GM12891 (cell line): ENCODE measurements at regions not wholly inside any gene's neighbourhood (a gene's known extent, or its start where the extent isn't known, plus 50 kb on each side); places are given as distances from the start of the nearest gene placed in this dataset.
"Not testable (repeated sequence)": the region's sequence is repeated elsewhere in the genome, so short reads cannot be mapped to it uniquely, and the experiment has no call there.

Source experiments
- DNase-seq: peaks from one replicate; pipeline ENCODE4 v3.0.0; 2011; ENCODE audit warnings: low spot score; ENCODE audit not compliant: insufficient read length
- FAIRE-seq: peaks from 2 replicates; lab custom pipeline; 2011; peaks lifted over from hg19 to GRCh38; lab: Jason Lieb, UNC
- PAX5 ChIP-seq: IDR thresholded peaks from 2 replicates; pipeline ENCODE4 v1.6.1; 2011; ENCODE audit warnings: low read length, moderate library complexity, mild to moderate bottlenecking; ENCODE audit not compliant: insufficient read depth, severe bottlenecking
- POLR2A ChIP-seq: IDR thresholded peaks from 2 replicates; pipeline ENCODE4 v1.6.1; 2011; ENCODE audit warnings: low read depth, low read length, control low read depth
- POLR2AphosphoS5 ChIP-seq: IDR thresholded peaks from 2 replicates; pipeline ENCODE4 v1.6.1; 2011; ENCODE audit warnings: low read depth, low read length, control low read depth
- POU2F2 ChIP-seq: IDR thresholded peaks from 2 replicates; pipeline ENCODE4 v1.6.1; 2011; ENCODE audit warnings: low read depth, mild to moderate bottlenecking, control low read depth, low read length, moderate library complexity
- SPI1 ChIP-seq: IDR thresholded peaks from 2 replicates; pipeline ENCODE4 v1.6.1; 2011; ENCODE audit warnings: low read depth, low read length, control low read depth
- TAF1 ChIP-seq: IDR thresholded peaks from 2 replicates; pipeline ENCODE4 v1.6.1; 2011; ENCODE audit warnings: low read depth, low read length, control low read depth

- FAIRE-seq (no peak), DNase-seq (no peak)
- TF ChIP-seq POU2F2 (no peak), POLR2AphosphoS5 (no peak), SPI1 (no peak), TAF1 (no peak), PAX5 (no peak), POLR2A (no peak)
These were observed 82.4 kb upstream of the MAGI3 start for GRCh38 chr1:113307771-113308445.

DNA sequence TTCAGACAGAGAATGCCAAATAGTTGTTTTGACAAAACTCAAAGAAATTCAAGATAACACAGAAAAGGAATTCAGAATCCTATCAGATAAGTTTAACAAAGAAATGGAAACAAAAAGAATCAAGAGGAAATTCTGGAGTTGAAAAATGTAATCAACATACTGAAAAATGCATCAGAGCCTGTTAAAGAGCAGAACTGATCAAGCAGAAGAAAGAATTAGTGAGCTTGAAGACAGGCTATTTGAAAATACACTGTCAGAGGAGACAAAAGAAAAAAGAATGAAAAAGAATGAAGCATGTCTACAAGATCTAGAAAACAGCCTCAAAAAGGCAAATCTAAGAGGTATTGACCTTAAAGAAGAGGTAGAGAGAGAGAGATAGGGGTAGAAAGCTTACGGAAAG, 77.7 kb upstream of the MAGI3 start:
- not testable (repeated sequence) for FAIRE-seq, DNase-seq

- DNase-seq (no peak), FAIRE-seq (no peak)
- TF ChIP-seq PAX5 (no peak), POLR2AphosphoS5 (no peak), TAF1 (no peak), POU2F2 (no peak), SPI1 (no peak), POLR2A (no peak)
These were observed 75.7 kb upstream of the MAGI3 start for GRCh38 chr1:113314600-113314999.

DNA sequence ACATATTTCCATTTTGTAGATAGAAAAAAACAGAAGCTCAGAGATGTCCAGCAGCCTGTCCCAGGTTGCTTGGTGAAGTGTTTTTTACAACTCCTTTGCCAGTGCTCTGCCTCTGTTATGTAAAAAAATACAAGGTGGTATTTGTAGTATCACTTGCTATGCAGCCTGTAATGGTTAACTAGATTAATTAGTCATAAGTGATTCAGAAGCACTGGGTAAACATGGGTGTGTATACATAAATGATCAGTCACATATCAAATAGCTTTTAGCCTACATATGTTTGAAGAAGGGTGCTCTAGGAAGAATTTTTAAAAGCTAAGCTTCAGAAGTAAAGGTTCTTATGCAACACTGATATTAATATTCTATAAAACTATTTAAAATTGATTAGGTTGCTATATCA, 70.0 kb upstream of the MAGI3 start:
- no peak for DNase-seq
- no peak for FAIRE-seq
- TF ChIP-seq POLR2A (no peak), POU2F2 (no peak), SPI1 (no peak), POLR2AphosphoS5 (no peak), TAF1 (no peak), PAX5 (no peak)

DNA sequence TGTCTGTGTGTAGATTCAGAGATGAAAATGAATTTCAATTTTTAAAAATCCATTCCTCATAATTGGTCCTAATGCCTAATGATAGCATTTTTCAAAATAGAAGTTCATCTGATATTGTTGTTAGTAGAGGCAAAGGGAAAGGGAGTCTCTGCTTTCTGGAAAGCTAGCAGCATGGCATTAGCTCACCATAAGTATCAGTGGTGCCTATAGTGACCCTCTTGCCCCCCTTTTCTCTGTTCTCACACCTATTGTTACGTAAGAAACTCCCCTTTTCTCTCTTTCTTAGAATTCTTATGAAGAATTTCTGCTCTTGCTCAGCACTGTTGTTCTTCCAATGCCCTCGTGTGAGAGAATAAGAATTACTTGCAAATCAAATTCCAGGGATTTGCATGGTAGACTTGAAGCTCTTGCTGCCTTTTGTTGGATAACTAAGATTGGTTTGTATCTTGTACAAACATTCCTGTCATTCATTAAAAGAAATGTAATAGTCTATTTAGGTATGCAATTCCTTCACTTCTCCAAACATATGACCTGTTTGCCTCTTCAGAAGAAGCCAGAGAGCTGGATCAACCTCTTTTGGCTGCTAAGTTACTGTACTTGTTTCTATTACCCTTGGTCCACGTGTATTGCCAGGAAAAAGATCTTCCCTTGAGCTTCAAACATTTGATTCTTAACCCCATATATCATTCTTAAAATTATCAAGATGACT, 69.2 kb upstream of the MAGI3 start:
- FAIRE-seq (no peak), DNase-seq (no peak)
- no peak for TF ChIP-seq TAF1
- no peak for TF ChIP-seq POU2F2

DNA sequence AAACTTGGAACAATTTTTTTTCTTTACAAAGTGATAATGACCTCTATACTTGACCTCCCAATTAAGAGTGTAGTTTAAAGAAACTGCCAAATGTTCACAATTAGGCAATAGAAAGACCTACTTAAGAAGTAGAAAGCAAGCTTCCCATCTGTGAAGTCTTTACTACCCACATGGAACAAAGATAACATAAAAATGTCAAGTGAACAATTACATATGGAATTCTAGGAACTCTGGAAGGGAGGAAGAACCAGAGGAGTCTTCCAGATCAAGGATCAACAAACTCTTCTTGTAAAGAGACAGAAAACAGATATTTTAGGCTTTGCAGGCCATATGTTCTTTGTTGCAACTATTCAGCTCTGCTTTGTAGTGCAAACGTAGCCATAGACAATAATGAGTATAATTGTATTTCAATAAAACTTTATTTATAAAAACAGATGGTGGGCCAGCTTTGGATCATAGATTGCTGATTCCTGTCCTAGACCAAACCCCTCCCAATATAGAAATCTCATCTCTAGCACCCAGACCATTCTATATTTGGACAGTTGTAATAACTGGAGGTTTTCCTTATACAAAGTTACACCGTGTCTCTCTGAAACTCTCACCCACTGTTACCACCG, 68.4 kb upstream of the MAGI3 start:
- DNase-seq (no peak), FAIRE-seq (no peak)
- TF ChIP-seq POLR2AphosphoS5, result no peak
- TF ChIP-seq PAX5, result no peak
- TF ChIP-seq POU2F2, result no peak
- no peak for TF ChIP-seq TAF1
- TF ChIP-seq POLR2A, result no peak
- no peak for TF ChIP-seq SPI1

DNA sequence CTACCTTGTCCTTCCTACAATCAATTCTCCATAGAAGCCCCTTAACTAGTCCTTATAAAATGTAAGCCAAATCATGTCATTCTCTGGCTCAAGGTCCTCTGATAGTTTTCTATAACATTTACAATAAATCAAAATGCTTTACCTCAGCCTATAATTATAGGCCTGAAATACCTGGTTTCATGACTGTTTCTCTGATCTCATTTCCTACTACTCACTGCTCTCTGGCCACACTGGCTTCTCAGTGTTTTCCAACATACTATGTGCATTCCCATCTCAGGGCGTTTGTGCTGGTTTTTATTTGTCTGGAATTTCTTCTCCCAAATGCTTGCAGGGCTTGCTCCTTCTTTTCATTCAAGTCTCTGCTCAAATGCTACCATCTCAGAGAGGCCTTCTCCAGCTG, 67.9 kb upstream of the MAGI3 start:
- FAIRE-seq (no peak), DNase-seq (no peak)
- TF ChIP-seq SPI1 (no peak), TAF1 (no peak), PAX5 (no peak), POLR2A (no peak), POLR2AphosphoS5 (no peak), POU2F2 (no peak)

DNA sequence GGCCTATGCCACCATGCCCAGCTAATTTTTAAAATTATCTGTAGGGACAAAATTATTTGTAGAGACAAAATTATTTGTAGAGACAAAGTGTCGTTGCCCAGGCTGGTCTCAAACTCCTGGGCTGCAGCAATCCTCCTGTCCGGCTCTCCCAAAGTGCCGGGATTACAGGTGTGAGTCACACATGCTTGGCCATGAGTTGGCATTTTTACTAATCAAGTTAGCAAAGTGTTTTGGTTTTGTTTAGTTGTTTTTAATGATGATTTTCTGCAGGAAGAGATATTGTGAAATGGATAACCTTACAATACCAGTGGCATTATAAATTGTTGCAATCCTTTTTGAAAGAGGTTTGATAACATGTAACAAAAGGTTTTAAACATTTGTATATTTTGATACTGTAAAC, 65.3 kb upstream of the MAGI3 start:
- no peak for TF ChIP-seq PAX5
- no peak for TF ChIP-seq POLR2A
- TF ChIP-seq TAF1, result no peak
- TF ChIP-seq SPI1, result no peak
- no peak for TF ChIP-seq POLR2AphosphoS5
- no peak for TF ChIP-seq POU2F2
- FAIRE-seq (no peak), DNase-seq (no peak)

- DNase-seq (no peak), FAIRE-seq (no peak)
- TF ChIP-seq TAF1, result no peak
- no peak for TF ChIP-seq PAX5
- TF ChIP-seq SPI1, result no peak
These were observed 63.3 kb upstream of the MAGI3 start for GRCh38 chr1:113326976-113327375.

DNA sequence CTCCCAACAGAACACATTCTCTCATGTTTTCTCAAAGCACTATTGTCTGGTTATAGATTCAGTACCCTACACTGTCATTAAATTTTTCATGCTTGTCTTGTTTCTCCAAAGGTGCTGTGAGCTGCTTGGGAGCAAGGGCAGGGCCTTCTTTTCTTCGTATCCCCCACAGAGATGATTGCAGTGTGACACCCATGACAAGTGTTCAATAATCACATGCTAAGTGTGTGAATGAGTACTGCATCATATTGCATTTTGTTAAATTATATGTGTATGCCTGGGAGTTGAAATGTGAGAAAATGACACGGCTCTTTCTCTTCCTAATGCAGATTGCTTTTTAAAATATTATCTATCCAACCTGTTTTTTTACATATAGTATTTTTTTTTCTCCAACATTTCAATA, 57.3 kb upstream of the MAGI3 start:
- TF ChIP-seq TAF1 (no peak), PAX5 (no peak), POU2F2 (no peak), SPI1 (no peak), POLR2AphosphoS5 (no peak), POLR2A (no peak)
- no peak for FAIRE-seq

DNA sequence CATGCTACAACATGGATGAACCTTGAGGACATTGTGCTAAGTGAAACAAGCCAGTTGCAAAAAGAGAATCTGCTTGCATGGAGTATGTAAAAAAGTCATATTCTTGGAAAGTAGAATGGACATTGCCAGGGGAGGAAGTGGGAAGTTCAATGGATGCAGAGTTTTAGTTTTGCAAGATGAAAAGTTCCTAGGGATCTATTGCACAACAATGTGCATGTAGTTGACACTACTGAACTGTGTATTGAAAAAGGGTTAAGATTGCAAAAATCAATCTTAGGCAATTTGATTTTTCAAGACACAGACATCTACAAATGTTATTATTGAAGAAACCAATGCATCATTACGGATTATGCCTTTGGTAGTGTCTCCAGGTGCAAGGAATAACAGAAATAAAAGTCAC, 50.3 kb upstream of the MAGI3 start:
- DNase-seq (no peak), FAIRE-seq (no peak)
- TF ChIP-seq PAX5 (no peak), TAF1 (no peak), POLR2AphosphoS5 (no peak), POLR2A (no peak), SPI1 (no peak), POU2F2 (no peak)

More for the DNA sequence above, 57.3 kb upstream of the MAGI3 start:
- DNase-seq, result no peak
